OCI-LY7 (cell line): ENCODE measurements at regions not wholly inside any gene's neighbourhood (a gene's known extent, or its start where the extent isn't known, plus 50 kb on each side); places are given as distances from the start of the nearest gene placed in this dataset.

ENCODE experiments used
- EZH2phosphoT487 ChIP-seq: fragments of 200-600 bp; sonication (generic); IDR thresholded peaks from 2 replicates; pipeline ENCODE4 v1.6.1; 2018; ENCODE audit warnings: low read depth, borderline replicate concordance, mild to moderate bottlenecking, mixed run types, antibody characterized with exemption, low read length, moderate library complexity, mixed read lengths
- TF ChIP-seq, protein P1 (sequence below): fragments of 200-600 bp; sonication (generic); conservative IDR thresholded peaks from 2 replicates; pipeline ENCODE4 v1.5.1; 2014; ENCODE audit warnings: mild to moderate bottlenecking, antibody characterized with exemption, low read length, moderate library complexity, mixed read lengths

DNA sequence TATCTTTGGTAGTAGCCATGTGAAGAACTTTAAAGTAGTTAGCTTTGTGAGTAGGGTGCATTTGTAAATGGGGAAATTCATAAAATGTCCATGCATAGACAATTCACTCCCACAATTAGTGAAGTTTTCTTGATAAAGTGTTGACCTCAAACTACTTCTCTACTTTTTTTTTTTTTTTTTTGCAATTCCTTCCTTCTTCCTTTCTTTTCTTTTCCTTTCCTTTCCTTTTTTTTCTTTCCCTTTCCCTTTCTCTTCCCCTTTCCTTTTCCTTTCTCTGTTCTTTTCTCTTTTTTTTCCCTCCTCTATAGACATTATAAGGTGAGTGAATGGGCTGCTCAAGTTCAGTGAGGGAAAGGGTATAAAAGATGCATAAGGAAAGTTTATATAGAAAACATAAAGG, 184.2 kb downstream of the PTEN start:
- TF ChIP-seq, protein P1, sequence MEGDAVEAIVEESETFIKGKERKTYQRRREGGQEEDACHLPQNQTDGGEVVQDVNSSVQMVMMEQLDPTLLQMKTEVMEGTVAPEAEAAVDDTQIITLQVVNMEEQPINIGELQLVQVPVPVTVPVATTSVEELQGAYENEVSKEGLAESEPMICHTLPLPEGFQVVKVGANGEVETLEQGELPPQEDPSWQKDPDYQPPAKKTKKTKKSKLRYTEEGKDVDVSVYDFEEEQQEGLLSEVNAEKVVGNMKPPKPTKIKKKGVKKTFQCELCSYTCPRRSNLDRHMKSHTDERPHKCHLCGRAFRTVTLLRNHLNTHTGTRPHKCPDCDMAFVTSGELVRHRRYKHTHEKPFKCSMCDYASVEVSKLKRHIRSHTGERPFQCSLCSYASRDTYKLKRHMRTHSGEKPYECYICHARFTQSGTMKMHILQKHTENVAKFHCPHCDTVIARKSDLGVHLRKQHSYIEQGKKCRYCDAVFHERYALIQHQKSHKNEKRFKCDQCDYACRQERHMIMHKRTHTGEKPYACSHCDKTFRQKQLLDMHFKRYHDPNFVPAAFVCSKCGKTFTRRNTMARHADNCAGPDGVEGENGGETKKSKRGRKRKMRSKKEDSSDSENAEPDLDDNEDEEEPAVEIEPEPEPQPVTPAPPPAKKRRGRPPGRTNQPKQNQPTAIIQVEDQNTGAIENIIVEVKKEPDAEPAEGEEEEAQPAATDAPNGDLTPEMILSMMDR: no peak
- TF ChIP-seq EZH2phosphoT487: no peak
